K562 (cell line): ENCODE measurements at regions not wholly inside any gene's neighbourhood (a gene's known extent, or its start where the extent isn't known, plus 50 kb on each side); places are given as distances from the start of the nearest gene placed in this dataset.

Experiments
- ATAC-seq: fragments of 200-7000 bp; cut with Tn5 transposase; 3 replicates; pipeline ENCODE4 v1.9.1; 2020; ENCODE audit warnings: moderate library complexity
- BruUV-seq: library from RNA; stranded (reverse); fragments of 400-500 nt; replicated peaks from 2 replicates; lab custom pipeline; 2021; lab: Mats Ljungman, UMichigan
- CTCF ChIA-PET: fragments of 300-600 bp; formaldehyde crosslinking; extraction: SDS; loops from one replicate; lab custom pipeline; 2021; ENCODE audit warnings: low intra/inter-chr PET ratio; lab: Yijun Ruan, JAX
- POLR2A ChIA-PET: fragments of 300-600, 350-650 bp; sonication (Branson Sonifier 250); formaldehyde crosslinking; extraction: SDS; loops from one replicate; lab custom pipeline; 2021; ENCODE audit warnings: antibody characterized with exemption, inconsistent platforms; lab: Yijun Ruan, JAX
- DNase-seq, 4 experiments: peaks; one replicate each; pipeline versions ENCODE4 v3.0.0 to v3.0.0-alpha.2; 2011 to 2018; ENCODE audit warnings: low spot score in 3 of 4, mixed read lengths in 3 of 4; ENCODE audit errors: extremely low read depth in 1 of 4
- FAIRE-seq: peaks from 2 replicates; lab custom pipeline; 2011; peaks lifted over from hg19 to GRCh38; lab: Jason Lieb, UNC
- H2AFZ ChIP-seq: 2 replicates; pipeline ENCODE4 v1.6.0; 2011; ENCODE audit warnings: low read depth, low read length, control low read depth, inconsistent platforms
- H3K27ac ChIP-seq: fragments of 200-600 bp; 3 replicates; pipeline ENCODE4 v1.8.0; 2011; ENCODE audit warnings: low read depth, mild to moderate bottlenecking, control low read depth, inconsistent platforms, low read length, moderate library complexity, mixed read lengths; ENCODE audit errors: extremely low read depth
- H3K27me3 ChIP-seq, 2 experiments: fragments of 300-600 bp in 1 of 2; 2 replicates in 1 of 2; 3 replicates in 1 of 2; pipeline versions ENCODE4 v1.6.0 to v1.8.0; 2011; ENCODE audit warnings: inconsistent platforms in 2 of 2, low read length in 2 of 2, mild to moderate bottlenecking in 1 of 2, mixed read lengths in 1 of 2, moderate library complexity in 1 of 2; ENCODE audit not compliant: control insufficient read depth in 2 of 2, insufficient read depth in 2 of 2
- H3K36me3 ChIP-seq: fragments of 300-600 bp; 3 replicates; pipeline ENCODE4 v1.8.0; 2011; ENCODE audit warnings: mild to moderate bottlenecking, low read length, inconsistent platforms; ENCODE audit not compliant: control insufficient read depth, insufficient read depth
- H3K4me1 ChIP-seq, 2 experiments: fragments of 200-600 bp in 1 of 2; replicated peaks in 1 of 2; 2 replicates in 1 of 2; 3 replicates in 1 of 2; pipeline versions ENCODE4 v1.5.1 to v1.8.0; 2011; ENCODE audit warnings: inconsistent platforms in 2 of 2, low read length in 2 of 2, mild to moderate bottlenecking in 1 of 2, mixed read lengths in 1 of 2, moderate library complexity in 1 of 2; ENCODE audit not compliant: control insufficient read depth in 2 of 2, insufficient read depth in 2 of 2
- H3K4me2 ChIP-seq: 2 replicates; pipeline ENCODE4 v1.6.1; 2011; ENCODE audit warnings: low read length, control low read depth, inconsistent platforms, mixed read lengths; ENCODE audit not compliant: insufficient read depth
- H3K4me3 ChIP-seq: fragments of 200-600 bp; sonication (generic), shearing (Covaris generic); 2 replicates; pipeline ENCODE4 v1.5.1; 2016; ENCODE audit warnings: control low read depth, inconsistent platforms
- H3K79me2 ChIP-seq: fragments of 200-600 bp; 3 replicates; pipeline ENCODE4 v1.8.0; 2011; ENCODE audit warnings: low read length, inconsistent platforms; ENCODE audit not compliant: control insufficient read depth, insufficient read depth
- H3K9ac ChIP-seq, 2 experiments: 2 replicates each; pipeline versions ENCODE4 v1.6.0 to v1.6.1; 2011; ENCODE audit warnings: low read depth in 2 of 2, low read length in 2 of 2, control low read depth in 1 of 2, inconsistent platforms in 1 of 2, mild to moderate bottlenecking in 1 of 2, mixed read lengths in 1 of 2; ENCODE audit not compliant: insufficient read depth in 1 of 2
- H3K9me1 ChIP-seq: one replicate; pipeline ENCODE4 v1.6.0; 2011; ENCODE audit warnings: inconsistent platforms, mild to moderate bottlenecking, low read length, moderate library complexity; ENCODE audit not compliant: control insufficient read depth, insufficient read depth
- H3K9me3 ChIP-seq: replicated peaks from 2 replicates; pipeline ENCODE4 v1.5.1; 2011; ENCODE audit warnings: low read depth, low read length, inconsistent platforms; ENCODE audit not compliant: control insufficient read depth, insufficient read depth
- H4K20me1 ChIP-seq: replicated peaks from 2 replicates; pipeline ENCODE4 v1.6.1; 2011; ENCODE audit warnings: low read length, inconsistent platforms, mixed read lengths; ENCODE audit not compliant: control insufficient read depth, insufficient read depth
- CC2D1A ChIP-seq: fragments of 450-650 bp; IDR thresholded peaks from 2 replicates; pipeline ENCODE4 v1.6.1; 2017; ENCODE audit warnings: mild to moderate bottlenecking
- DDX20 ChIP-seq: fragments of 450-650 bp; IDR thresholded peaks from 2 replicates; pipeline ENCODE4 v1.6.1; 2016; ENCODE audit warnings: missing genetic modification characterization, low read depth, mild to moderate bottlenecking, missing compliant biosample characterization, moderate library complexity
- GABPA ChIP-seq: fragments of 200-800 bp; sonication (Bioruptor generic); conservative IDR thresholded peaks from 2 replicates; pipeline ENCODE4 v1.6.1; 2016; ENCODE audit warnings: low read depth, missing genetic modification characterization, missing compliant biosample characterization
- GTF3C2 ChIP-seq: IDR thresholded peaks from 3 replicates; pipeline ENCODE4 v1.6.1; 2011; ENCODE audit warnings: borderline replicate concordance, mild to moderate bottlenecking, moderate library complexity; ENCODE audit not compliant: insufficient read length; ENCODE audit errors: extremely low read depth
- KLF6 ChIP-seq: fragments of 250-450 bp; sonication (Bioruptor Pico); IDR thresholded peaks from 2 replicates; pipeline ENCODE4 v1.4.0; 2020; ENCODE audit warnings: mild to moderate bottlenecking, moderate library complexity, borderline replicate concordance
- MIER1 ChIP-seq: fragments of 450-650 bp; IDR thresholded peaks from 2 replicates; pipeline ENCODE4 v1.6.1; 2016; ENCODE audit warnings: antibody characterized with exemption, mild to moderate bottlenecking, low read depth
- NFIX ChIP-seq: fragments of 250-450 bp; sonication (Bioruptor Pico); IDR thresholded peaks from 2 replicates; pipeline ENCODE4 v1.4.0; 2020; ENCODE audit warnings: low read depth, mild to moderate bottlenecking, moderate library complexity
- PHF20 ChIP-seq: fragments of 450-650 bp; IDR thresholded peaks from 2 replicates; pipeline ENCODE4 v1.6.1; 2018; ENCODE audit not compliant: partially characterized antibody
- PPARD ChIP-seq: fragments of 250-450 bp; sonication (Bioruptor Pico); IDR thresholded peaks from 2 replicates; pipeline ENCODE4 v1.8.0; 2022; ENCODE audit warnings: inconsistent platforms, mild to moderate bottlenecking, moderate library complexity
- TSC22D4 ChIP-seq: fragments of 450-650 bp; IDR thresholded peaks from 2 replicates; pipeline ENCODE4 v1.6.1; 2016; ENCODE audit warnings: missing genetic modification characterization, missing biosample characterization, control low read depth
- ZNF408 ChIP-seq: fragments of 250-450 bp; sonication (Bioruptor Pico); IDR thresholded peaks from 2 replicates; pipeline ENCODE4 v1.4.0; 2020; ENCODE audit warnings: low read depth, mild to moderate bottlenecking, moderate library complexity
- ZNF431 ChIP-seq: sonication (generic); formaldehyde crosslinking; IDR thresholded peaks from 2 replicates; pipeline ENCODE4 v1.8.0; 2022; ENCODE audit warnings: mild to moderate bottlenecking, missing genetic modification reagents
- WGBS: fragments of 100-300 bp; shearing (Covaris generic); methylation state at CpG from one replicate; pipeline ENCODE4 v1.1.6; 2016; ENCODE audit warnings: low coverage, mixed read lengths; ENCODE audit not compliant: insufficient coverage; ENCODE audit errors: missing lambda C conversion rate; 5-methylcytosine and 5-hydroxymethylcytosine counted together
- in situ Hi-C: fragments of 300-500 bp; cut with MboI; formaldehyde crosslinking; loops from 4 replicates; pipeline ENCODE4 v1.15.0; 2018; ENCODE audit warnings: inconsistent platforms, mixed read lengths
- intact Hi-C: fragments of 100-400 bp; cut with micrococcal nuclease; formaldehyde crosslinking; loops from 2 replicates; pipeline ENCODE4 v1.14.2; 2022
- TF ChIP-seq, protein P1 (sequence below): fragments of 250-450 bp; sonication (Bioruptor Pico); IDR thresholded peaks from 2 replicates; pipeline ENCODE4 v1.4.0; 2020; ENCODE audit warnings: mild to moderate bottlenecking, moderate library complexity, borderline replicate concordance
- TF ChIP-seq, protein P2 (sequence below): sonication (generic); formaldehyde crosslinking; IDR thresholded peaks from 2 replicates; pipeline ENCODE4 v1.4.0; 2020; ENCODE audit warnings: mild to moderate bottlenecking, missing genetic modification reagents

DNA sequence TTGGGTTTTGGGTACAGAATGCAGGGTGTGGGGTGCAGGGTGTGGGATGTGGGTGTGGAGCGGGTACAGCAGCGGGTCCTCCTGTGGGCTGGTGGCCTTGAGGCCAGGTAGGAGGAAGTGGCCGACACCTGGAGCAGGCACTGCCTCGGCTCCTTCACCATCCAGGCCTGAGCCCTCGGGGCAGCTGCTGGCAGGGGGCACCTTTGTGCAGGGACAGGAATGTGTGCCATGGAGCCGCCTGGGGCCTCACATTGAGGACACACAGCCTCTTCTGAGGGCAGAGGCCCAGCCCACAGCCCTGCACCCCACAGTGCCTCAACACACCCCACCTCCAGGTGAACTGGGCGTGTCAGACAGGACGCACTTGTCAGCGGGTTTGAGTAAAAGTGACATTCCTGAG, 984.0 kb downstream of the BRD1 start (continued):
- TF ChIP-seq ZNF408 (CRISPR knock-in tag), result no peak

DNA sequence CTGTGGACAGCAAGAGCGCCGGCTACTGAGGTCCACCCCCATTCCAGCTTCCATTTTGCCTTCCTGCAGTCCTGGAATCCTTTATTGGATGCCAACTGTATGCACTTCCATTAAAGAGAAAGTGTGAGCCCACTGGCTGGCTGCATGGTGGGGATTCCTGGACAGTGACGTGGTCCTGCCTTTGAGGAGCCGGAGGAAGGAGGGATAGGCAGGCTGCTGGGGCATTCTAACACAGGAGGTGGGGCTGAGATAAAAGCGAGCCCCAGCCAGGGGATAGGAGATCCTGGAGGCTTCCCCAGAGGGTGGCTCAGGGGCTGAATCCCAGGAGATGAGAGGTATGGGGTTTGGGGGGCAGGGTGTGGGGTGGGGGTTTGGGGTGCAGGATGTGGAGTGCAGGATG, 984.7 kb downstream of the BRD1 start:
- Histone ChIP-seq H3K79me2 (no peaks in the 10 kb centered on the region), H4K20me1 (no peaks in the 10 kb centered on the region), H3K9me3 (no peaks in the 10 kb centered on the region), H3K9me1 (no peaks in the 10 kb centered on the region), H3K36me3 (no peaks in the 10 kb centered on the region), H3K27ac (no peak overlapping the region), H3K27me3 (no peaks in the 10 kb centered on the region; a peak in 1 of 5 replicates), H3K4me3 (no peak overlapping the region), H3K4me2 (no peak overlapping the region), H2AFZ (no peak overlapping the region), H3K9ac (no peak overlapping the region), H3K4me1 (no peaks in the 10 kb centered on the region)
- ATAC-seq (no peak), FAIRE-seq (no peak), DNase-seq (no peak)
- no TSS peak for BruUV-seq
- WGBS, result 0% methylated on average over 5 of the region's 5 CpGs
- POLR2A ChIA-PET, result no interaction called here
- CTCF ChIA-PET, result no interaction called here
- in situ Hi-C loops, result no loop called here
- intact Hi-C loops, result no loop called here
- TF ChIP-seq GTF3C2, result no peak
- no peak for TF ChIP-seq NFIX
- TF ChIP-seq GABPA (tag), result no peak
- TF ChIP-seq ZNF431 (CRISPR knock-in tag), result no peak
- TF ChIP-seq, protein P1, sequence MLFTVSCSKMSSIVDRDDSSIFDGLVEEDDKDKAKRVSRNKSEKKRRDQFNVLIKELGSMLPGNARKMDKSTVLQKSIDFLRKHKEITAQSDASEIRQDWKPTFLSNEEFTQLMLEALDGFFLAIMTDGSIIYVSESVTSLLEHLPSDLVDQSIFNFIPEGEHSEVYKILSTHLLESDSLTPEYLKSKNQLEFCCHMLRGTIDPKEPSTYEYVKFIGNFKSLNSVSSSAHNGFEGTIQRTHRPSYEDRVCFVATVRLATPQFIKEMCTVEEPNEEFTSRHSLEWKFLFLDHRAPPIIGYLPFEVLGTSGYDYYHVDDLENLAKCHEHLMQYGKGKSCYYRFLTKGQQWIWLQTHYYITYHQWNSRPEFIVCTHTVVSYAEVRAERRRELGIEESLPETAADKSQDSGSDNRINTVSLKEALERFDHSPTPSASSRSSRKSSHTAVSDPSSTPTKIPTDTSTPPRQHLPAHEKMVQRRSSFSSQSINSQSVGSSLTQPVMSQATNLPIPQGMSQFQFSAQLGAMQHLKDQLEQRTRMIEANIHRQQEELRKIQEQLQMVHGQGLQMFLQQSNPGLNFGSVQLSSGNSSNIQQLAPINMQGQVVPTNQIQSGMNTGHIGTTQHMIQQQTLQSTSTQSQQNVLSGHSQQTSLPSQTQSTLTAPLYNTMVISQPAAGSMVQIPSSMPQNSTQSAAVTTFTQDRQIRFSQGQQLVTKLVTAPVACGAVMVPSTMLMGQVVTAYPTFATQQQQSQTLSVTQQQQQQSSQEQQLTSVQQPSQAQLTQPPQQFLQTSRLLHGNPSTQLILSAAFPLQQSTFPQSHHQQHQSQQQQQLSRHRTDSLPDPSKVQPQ (CRISPR knock-in tag), result no peak
- TF ChIP-seq PPARD (CRISPR knock-in tag), result no peak
- no peak for TF ChIP-seq MIER1
- no peak for TF ChIP-seq CC2D1A
- TF ChIP-seq, protein P2, sequence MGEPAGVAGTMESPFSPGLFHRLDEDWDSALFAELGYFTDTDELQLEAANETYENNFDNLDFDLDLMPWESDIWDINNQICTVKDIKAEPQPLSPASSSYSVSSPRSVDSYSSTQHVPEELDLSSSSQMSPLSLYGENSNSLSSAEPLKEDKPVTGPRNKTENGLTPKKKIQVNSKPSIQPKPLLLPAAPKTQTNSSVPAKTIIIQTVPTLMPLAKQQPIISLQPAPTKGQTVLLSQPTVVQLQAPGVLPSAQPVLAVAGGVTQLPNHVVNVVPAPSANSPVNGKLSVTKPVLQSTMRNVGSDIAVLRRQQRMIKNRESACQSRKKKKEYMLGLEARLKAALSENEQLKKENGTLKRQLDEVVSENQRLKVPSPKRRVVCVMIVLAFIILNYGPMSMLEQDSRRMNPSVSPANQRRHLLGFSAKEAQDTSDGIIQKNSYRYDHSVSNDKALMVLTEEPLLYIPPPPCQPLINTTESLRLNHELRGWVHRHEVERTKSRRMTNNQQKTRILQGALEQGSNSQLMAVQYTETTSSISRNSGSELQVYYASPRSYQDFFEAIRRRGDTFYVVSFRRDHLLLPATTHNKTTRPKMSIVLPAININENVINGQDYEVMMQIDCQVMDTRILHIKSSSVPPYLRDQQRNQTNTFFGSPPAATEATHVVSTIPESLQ (CRISPR knock-in tag), result no peak
- no peak for TF ChIP-seq PHF20
- no peak for TF ChIP-seq TSC22D4 (tag)
- no peak for TF ChIP-seq KLF6 (CRISPR knock-in tag)
- no peak for TF ChIP-seq DDX20
